HG03095 (cell line): ENCODE measurements at regions not wholly inside any gene's neighbourhood (a gene's known extent, or its start where the extent isn't known, plus 50 kb on each side); places are given as distances from the start of the nearest gene placed in this dataset.
A peak's percentile ranks its signal among the peaks of the same experiment; 100 is the strongest.

Experiments used
- ATAC-seq: cut with Tn5 transposase; IDR thresholded peaks from one replicate; pipeline ENCODE4 v1.9.1; 2021; ENCODE audit warnings: moderate library complexity; ENCODE audit not compliant: unreplicated experiment

- no peak for ATAC-seq
These were observed 598.2 kb upstream of the MAP3K7 start for GRCh38 chr6:91185072-91185471.

- no peak for ATAC-seq
These were observed 594.5 kb upstream of the MAP3K7 start for GRCh38 chr6:91181416-91181815.

DNA sequence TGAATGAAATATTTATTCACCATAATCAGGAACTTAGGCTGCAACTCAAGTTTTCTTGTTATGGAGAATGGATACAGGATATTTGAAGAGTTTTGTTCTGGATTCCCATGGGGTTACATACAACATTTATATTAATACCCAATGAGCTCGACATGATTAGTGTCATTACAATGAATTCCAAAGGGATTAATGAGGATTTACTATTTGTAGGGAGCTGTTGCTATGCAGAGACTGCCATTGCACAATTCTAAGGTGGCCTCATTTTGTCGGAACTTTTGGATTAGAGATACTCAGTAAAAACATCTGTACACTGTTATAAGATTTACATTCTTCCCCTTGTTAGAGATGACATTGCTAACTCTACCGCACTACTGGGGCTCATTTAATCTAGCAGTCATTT lies 586.8 kb upstream of the MAP3K7 start:
- ATAC-seq: no peak

GRCh38 chr6:91173186-91173585 lies 586.3 kb upstream of the MAP3K7 start:
- ATAC-seq: no peak

- ATAC-seq: no peak
These were observed 585.0 kb upstream of the MAP3K7 start for GRCh38 chr6:91171754-91172462.

- ATAC-seq: no peak
These were observed 581.0 kb upstream of the MAP3K7 start for GRCh38 chr6:91167846-91168245.

DNA sequence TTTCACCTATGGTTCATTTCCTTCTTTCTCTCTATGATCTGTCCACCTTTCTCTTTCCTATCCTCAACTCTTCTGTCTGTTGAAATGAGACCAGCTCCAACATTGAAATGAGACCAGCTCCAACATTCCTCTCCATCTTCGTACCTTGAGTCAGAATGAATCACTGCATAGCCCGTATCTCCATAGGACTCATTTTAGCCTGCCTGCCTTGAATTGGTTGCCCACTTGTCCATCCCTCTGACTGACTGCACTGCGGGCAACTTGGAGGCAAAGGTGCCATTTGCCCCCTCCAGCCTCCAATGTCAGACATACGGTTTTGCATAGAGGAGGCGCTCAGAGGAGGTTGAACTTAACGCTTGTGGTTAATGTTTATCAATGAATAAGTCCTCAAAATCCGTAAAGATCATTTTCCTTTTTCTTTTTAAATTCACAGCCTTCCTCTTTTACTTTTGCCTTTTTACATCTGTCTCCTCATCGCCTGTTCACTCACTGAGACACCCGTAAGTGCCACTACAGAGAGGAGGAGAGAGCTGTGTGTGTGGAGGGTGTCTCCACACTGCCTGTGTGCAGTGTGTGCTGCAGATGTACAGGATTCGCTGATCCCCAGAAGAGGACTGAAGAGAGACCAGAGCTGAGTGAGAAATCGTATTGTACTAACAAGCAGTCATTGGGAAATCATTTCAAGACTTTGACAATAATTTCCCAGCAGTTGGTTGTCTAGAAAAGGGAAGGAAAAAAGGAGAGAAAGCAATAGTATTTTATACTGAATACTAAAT lies 579.6 kb upstream of the MAP3K7 start:
- no peak for ATAC-seq

- ATAC-seq: no peak
These were observed 577.2 kb upstream of the MAP3K7 start for GRCh38 chr6:91164105-91164504.

- no peak for ATAC-seq
These were observed 574.4 kb upstream of the MAP3K7 start for GRCh38 chr6:91161246-91161645.

DNA sequence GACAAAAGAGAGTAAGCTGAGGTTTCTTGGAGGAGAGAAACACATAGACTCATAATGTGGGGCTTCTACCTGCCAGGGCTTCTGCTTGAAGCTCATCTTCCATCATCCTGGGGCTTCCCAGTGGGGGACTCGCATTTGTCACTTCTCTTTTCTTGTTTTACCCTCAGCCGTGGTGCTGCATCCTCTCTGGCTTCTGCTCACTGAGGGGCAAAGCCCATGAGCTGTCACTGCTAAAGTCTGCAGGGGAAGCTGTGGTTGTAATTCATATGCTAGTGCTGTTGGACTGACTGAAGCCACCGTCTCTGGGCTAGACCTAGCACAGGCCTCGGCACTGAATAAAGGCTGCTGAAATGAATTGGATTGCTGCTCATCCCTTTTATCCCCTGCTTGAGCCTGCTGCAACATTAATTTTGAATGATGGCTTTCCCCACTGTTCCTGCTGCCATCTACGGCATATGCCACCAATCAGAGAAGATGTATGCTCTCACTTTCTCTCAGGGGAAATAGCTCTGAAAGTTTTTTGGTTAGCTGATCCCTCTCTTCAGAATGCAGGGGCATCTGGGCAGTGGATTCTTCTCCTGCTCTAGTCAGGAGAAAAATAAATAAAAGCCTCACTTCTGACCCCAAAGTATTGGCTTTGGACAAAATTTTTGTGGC lies 568.4 kb upstream of the MAP3K7 start:
- peak; percentile 80 for ATAC-seq

DNA sequence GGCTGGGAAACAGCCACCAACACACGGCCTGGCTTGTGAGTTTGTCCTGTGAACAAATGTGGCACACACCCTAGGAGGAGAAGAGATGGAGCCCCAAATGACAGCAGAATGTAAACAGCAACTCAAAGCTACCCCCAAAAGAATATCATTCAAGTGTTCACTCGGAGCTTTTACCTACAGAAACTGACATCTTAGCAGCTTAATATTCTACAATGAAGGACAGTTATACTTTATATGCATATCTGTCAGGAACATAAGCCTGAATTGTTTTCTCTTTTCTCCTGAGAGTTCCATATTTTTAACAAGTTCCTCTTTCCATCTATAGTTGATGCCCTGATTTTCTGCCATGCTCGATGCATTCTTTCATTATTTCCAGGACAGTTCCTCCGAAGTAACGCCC lies 566.0 kb upstream of the MAP3K7 start:
- ATAC-seq: no peak

DNA sequence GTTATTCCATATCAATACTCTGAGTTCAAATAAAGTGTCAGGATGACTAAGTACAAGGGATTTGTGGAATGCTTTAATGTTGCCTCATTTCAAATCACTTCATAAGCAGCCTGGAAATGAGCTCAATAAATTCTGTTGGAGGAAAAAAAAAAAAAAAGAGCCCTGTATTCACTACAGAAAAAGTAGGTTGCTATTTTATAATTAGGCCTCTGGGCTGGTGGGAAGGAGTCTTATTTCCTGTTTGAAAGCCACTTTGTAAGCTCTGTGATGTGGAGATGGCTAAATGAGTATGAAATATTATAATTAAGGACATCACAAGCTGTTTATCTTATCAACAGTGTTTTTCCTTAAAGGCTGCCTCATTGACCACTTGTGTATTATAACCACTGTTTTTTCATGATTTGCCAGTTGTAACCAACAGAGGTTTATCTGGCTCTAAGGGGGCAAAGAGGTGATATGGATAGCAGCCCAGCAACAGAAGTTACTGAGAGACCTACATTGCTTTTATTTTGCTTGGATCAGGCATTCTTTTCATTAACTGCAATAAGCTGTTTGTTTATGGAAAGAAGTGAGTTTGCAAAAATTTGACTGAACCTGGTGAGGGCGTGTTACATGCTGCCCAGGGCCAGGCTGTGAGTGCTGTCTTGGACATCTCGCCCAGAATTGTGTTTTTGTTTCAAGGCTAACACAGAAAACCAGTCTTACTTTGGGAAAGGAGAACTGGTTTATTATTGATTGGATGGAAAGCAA lies 563.3 kb upstream of the MAP3K7 start:
- ATAC-seq: no peak

DNA sequence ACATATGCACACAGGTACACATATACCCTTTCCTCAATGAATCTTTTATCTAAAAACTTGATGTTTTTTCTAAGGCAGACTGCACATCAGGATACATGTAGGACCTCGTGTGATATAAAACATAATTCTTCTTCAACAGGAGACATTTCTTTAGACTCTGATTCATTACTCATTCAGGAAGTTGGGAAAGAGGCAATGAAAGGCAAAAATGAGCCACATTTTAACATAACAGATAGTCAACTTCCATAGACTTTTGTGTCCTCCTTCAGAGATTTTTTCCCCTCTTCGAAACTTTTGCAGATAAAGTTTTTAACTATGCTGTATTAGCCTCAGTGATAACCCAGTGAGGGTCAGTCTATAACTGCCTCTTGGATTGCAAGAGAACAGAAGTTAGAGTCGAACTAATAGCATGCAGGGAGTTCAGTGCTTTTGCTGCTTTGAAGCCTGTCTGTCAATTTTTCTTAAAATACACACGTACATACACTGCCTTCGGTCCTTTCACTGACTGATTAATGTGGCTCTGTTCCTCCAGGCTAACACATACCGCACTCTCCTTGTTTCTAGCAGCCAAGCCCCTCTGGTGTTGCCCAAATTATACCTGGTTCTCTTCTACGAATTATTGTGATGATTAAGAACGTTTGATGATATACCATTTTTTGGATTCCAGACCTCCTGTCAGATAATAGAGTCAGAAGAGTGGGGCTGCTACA lies 562.5 kb upstream of the MAP3K7 start:
- ATAC-seq: no peak

GRCh38 chr6:91144126-91144525 lies 557.3 kb upstream of the MAP3K7 start:
- ATAC-seq: no peak

GRCh38 chr6:91142154-91142553 lies 555.3 kb upstream of the MAP3K7 start:
- no peak for ATAC-seq

- no peak for ATAC-seq
These were observed 554.5 kb upstream of the MAP3K7 start for GRCh38 chr6:91141346-91141745.

- ATAC-seq: no peak
These were observed 553.6 kb upstream of the MAP3K7 start for GRCh38 chr6:91140449-91140848.

GRCh38 chr6:91137286-91137685 lies 550.4 kb upstream of the MAP3K7 start:
- ATAC-seq: no peak

- no peak for ATAC-seq
These were observed 548.7 kb upstream of the MAP3K7 start for GRCh38 chr6:91135406-91136103.

DNA sequence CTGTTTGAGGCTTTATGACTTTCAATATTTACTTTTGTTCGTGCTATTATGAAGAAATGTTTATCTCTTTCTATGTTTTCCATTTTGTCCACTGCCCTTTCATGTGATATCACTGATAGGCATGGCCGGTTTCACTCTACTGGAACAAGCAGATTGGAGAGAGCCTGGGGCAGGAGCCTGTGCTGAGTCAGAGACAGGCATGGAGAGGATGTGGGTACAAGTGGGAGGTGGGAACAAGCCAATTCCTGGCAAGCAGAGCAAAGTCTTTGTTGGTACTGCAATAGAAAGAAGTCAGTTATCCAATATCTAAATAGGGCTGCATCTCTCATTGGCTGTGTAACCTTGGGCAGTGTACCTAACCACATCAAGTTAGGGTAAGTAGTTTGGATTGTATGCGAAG lies 545.6 kb upstream of the MAP3K7 start:
- no peak for ATAC-seq
